ENCODE measurements at regions not wholly inside any gene's neighbourhood (a gene's known extent, or its start where the extent isn't known, plus 50 kb on each side); places are given as distances from the start of the nearest gene placed in this dataset.

DNA sequence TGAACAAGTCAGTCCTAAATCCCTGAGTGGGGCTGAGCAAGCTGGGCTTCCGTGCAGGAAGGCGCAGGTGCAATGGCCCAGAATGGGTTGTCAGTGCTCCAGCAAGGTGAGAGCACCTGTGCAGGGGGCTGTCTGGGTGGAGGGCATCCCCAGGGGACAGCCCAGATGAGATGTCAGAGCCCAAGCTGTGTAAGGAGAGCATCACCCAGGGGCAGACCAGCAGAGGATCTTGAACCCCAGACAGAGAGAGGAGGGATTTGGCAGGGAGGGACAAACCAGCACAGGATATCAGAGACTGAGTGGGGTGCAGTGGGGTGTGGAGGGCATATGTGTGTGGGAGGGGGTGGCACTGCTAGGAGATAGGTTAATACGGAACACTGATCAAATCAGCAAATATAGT is 114.9 kb upstream of the TMEM45B start:
- TF ChIP-seq CEBPB (tag; IDR thresholded peaks at IDR 0.05), result no peak
- TF ChIP-seq MXI1 (IDR thresholded peaks at IDR 0.05; ENCODE audit: low read depth, low read length), result no peak
- TF ChIP-seq YY1 (IDR thresholded peaks at IDR 0.05; ENCODE audit: borderline replicate concordance in 1 of 3, control insufficient read depth in 1 of 3, extremely low read depth in 1 of 3, insufficient read depth in 3 of 3, insufficient read length in 1 of 3, insufficient replicate concordance in 2 of 3, low read depth in 1 of 3, low read length in 2 of 3), result no peak
- no peak for TF ChIP-seq CHD2 (IDR thresholded peaks at IDR 0.05; ENCODE audit: low read depth, low read length)
- TF ChIP-seq SETDB1 (IDR thresholded peaks at IDR 0.05; ENCODE audit: low read length), result no peak

Measured in K562 (cell line).